ENCODE measurements at regions not wholly inside any gene's neighbourhood (a gene's known extent, or its start where the extent isn't known, plus 50 kb on each side); places are given as distances from the start of the nearest gene placed in this dataset.

DNA sequence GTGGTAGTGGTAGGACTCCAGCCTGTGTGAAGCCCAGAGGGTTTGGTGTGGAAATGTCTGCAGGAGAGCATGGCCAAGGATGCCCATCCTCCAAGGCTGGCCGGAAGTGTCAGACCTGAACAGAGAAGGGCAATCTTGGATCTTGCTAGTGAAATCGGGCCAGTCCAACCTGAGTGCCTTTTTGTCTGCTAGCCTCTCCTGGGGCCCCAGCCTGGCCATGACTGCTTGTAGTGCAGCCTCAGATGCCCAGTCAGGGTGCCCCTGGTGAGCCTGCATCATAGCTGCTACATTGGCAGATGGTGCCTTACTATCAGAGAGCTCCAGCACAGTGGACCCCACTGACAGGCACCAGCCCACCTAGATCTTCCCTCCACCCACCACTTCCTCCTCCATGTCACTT lies 99.3 kb upstream of the PCDH18 start (continued):
- TF ChIP-seq, protein P1, sequence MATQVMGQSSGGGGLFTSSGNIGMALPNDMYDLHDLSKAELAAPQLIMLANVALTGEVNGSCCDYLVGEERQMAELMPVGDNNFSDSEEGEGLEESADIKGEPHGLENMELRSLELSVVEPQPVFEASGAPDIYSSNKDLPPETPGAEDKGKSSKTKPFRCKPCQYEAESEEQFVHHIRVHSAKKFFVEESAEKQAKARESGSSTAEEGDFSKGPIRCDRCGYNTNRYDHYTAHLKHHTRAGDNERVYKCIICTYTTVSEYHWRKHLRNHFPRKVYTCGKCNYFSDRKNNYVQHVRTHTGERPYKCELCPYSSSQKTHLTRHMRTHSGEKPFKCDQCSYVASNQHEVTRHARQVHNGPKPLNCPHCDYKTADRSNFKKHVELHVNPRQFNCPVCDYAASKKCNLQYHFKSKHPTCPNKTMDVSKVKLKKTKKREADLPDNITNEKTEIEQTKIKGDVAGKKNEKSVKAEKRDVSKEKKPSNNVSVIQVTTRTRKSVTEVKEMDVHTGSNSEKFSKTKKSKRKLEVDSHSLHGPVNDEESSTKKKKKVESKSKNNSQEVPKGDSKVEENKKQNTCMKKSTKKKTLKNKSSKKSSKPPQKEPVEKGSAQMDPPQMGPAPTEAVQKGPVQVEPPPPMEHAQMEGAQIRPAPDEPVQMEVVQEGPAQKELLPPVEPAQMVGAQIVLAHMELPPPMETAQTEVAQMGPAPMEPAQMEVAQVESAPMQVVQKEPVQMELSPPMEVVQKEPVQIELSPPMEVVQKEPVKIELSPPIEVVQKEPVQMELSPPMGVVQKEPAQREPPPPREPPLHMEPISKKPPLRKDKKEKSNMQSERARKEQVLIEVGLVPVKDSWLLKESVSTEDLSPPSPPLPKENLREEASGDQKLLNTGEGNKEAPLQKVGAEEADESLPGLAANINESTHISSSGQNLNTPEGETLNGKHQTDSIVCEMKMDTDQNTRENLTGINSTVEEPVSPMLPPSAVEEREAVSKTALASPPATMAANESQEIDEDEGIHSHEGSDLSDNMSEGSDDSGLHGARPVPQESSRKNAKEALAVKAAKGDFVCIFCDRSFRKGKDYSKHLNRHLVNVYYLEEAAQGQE (IDR thresholded peaks at IDR 0.05; ENCODE audit: unreplicated experiment): no peak
- no peak for TF ChIP-seq EZH2phosphoT487 (IDR thresholded peaks at IDR 0.05; ENCODE audit: unreplicated experiment)
- no peak for TF ChIP-seq EZH2 (IDR thresholded peaks at IDR 0.05; ENCODE audit: low read depth, unreplicated experiment)
- TF ChIP-seq ZNF114 (CRISPR knock-in tag; IDR thresholded peaks at IDR 0.05): no peak
- TF ChIP-seq, protein P2, sequence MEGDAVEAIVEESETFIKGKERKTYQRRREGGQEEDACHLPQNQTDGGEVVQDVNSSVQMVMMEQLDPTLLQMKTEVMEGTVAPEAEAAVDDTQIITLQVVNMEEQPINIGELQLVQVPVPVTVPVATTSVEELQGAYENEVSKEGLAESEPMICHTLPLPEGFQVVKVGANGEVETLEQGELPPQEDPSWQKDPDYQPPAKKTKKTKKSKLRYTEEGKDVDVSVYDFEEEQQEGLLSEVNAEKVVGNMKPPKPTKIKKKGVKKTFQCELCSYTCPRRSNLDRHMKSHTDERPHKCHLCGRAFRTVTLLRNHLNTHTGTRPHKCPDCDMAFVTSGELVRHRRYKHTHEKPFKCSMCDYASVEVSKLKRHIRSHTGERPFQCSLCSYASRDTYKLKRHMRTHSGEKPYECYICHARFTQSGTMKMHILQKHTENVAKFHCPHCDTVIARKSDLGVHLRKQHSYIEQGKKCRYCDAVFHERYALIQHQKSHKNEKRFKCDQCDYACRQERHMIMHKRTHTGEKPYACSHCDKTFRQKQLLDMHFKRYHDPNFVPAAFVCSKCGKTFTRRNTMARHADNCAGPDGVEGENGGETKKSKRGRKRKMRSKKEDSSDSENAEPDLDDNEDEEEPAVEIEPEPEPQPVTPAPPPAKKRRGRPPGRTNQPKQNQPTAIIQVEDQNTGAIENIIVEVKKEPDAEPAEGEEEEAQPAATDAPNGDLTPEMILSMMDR (conservative IDR thresholded peaks at IDR 0.05; ENCODE audit: low read depth in 2 of 2): no peak
- no peak for TF ChIP-seq NANOG (IDR thresholded peaks at IDR 0.05; ENCODE audit: borderline replicate concordance)
- no peak for TF ChIP-seq STAT1 (IDR thresholded peaks at IDR 0.05; ENCODE audit: unreplicated experiment)

DNA sequence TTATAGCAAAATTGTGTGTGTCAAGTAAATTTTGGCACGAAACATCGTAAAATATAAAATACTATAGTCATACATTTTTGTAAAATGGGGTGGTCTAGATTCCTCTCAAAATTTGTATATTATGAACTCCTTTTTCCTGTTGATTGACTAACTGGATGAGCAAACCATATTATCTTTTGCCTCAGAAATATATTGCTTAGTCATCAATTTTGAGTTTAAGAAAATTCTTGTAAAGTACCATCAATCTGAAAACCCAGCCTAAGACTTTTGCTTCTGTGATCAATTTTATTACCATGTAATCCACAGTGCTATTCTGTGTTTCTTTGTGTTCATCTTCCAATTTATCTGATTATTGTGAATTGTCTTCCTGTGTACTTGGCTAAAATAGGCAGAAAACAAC lies 98.0 kb upstream of the PCDH18 start:
- no peaks in the 10 kb centered on the region for H3K36me3 ChIP-seq (ENCODE audit: insufficient read depth)
- H3F3A ChIP-seq (replicated peaks; ENCODE audit: low read depth): no peaks in the 10 kb centered on the region
- no peaks in the 10 kb centered on the region for H3K9me3 Mint-ChIP-seq
- H3K4me2 ChIP-seq: no peak overlapping the region
- no peak overlapping the region for H3K27ac Mint-ChIP-seq
- H3K27me3 Mint-ChIP-seq (ENCODE audit: insufficient read depth, low read depth, poor library complexity): peaks cover 2% of the 10 kb centered on the region
- no peak for DNase-seq (ENCODE audit: low spot score)
- H3K4me3 Mint-ChIP-seq: no peak overlapping the region
- no peaks in the 10 kb centered on the region for H3K27me3 ChIP-seq (ENCODE audit: insufficient read depth)
- no peak overlapping the region for H2AFZ ChIP-seq
- H3K4me3 ChIP-seq: no peak overlapping the region
- peaks cover 3% of the 10 kb centered on the region; the same call in 2 of the 3 replicates for H3K4me1 Mint-ChIP-seq
- no peaks in the 10 kb centered on the region for H4K20me1 ChIP-seq (replicated peaks; ENCODE audit: insufficient read depth)
- no peaks in the 10 kb centered on the region for H3K9me2 ChIP-seq (ENCODE audit: insufficient read depth)
- H3K36me3 Mint-ChIP-seq (ENCODE audit: low read depth): no peaks in the 10 kb centered on the region
- no peak overlapping the region for H3K27ac ChIP-seq (ENCODE audit: low read depth)
- H3K4me1 ChIP-seq (ENCODE audit: insufficient read depth): 0 out of 2 replicates have a peak, but pooled peaks cover under 1% of the 10 kb centered on the region
- ATAC-seq: no peak
- H3K79me2 ChIP-seq (replicated peaks; ENCODE audit: insufficient read depth): no peaks in the 10 kb centered on the region
- TF ChIP-seq, protein P3, sequence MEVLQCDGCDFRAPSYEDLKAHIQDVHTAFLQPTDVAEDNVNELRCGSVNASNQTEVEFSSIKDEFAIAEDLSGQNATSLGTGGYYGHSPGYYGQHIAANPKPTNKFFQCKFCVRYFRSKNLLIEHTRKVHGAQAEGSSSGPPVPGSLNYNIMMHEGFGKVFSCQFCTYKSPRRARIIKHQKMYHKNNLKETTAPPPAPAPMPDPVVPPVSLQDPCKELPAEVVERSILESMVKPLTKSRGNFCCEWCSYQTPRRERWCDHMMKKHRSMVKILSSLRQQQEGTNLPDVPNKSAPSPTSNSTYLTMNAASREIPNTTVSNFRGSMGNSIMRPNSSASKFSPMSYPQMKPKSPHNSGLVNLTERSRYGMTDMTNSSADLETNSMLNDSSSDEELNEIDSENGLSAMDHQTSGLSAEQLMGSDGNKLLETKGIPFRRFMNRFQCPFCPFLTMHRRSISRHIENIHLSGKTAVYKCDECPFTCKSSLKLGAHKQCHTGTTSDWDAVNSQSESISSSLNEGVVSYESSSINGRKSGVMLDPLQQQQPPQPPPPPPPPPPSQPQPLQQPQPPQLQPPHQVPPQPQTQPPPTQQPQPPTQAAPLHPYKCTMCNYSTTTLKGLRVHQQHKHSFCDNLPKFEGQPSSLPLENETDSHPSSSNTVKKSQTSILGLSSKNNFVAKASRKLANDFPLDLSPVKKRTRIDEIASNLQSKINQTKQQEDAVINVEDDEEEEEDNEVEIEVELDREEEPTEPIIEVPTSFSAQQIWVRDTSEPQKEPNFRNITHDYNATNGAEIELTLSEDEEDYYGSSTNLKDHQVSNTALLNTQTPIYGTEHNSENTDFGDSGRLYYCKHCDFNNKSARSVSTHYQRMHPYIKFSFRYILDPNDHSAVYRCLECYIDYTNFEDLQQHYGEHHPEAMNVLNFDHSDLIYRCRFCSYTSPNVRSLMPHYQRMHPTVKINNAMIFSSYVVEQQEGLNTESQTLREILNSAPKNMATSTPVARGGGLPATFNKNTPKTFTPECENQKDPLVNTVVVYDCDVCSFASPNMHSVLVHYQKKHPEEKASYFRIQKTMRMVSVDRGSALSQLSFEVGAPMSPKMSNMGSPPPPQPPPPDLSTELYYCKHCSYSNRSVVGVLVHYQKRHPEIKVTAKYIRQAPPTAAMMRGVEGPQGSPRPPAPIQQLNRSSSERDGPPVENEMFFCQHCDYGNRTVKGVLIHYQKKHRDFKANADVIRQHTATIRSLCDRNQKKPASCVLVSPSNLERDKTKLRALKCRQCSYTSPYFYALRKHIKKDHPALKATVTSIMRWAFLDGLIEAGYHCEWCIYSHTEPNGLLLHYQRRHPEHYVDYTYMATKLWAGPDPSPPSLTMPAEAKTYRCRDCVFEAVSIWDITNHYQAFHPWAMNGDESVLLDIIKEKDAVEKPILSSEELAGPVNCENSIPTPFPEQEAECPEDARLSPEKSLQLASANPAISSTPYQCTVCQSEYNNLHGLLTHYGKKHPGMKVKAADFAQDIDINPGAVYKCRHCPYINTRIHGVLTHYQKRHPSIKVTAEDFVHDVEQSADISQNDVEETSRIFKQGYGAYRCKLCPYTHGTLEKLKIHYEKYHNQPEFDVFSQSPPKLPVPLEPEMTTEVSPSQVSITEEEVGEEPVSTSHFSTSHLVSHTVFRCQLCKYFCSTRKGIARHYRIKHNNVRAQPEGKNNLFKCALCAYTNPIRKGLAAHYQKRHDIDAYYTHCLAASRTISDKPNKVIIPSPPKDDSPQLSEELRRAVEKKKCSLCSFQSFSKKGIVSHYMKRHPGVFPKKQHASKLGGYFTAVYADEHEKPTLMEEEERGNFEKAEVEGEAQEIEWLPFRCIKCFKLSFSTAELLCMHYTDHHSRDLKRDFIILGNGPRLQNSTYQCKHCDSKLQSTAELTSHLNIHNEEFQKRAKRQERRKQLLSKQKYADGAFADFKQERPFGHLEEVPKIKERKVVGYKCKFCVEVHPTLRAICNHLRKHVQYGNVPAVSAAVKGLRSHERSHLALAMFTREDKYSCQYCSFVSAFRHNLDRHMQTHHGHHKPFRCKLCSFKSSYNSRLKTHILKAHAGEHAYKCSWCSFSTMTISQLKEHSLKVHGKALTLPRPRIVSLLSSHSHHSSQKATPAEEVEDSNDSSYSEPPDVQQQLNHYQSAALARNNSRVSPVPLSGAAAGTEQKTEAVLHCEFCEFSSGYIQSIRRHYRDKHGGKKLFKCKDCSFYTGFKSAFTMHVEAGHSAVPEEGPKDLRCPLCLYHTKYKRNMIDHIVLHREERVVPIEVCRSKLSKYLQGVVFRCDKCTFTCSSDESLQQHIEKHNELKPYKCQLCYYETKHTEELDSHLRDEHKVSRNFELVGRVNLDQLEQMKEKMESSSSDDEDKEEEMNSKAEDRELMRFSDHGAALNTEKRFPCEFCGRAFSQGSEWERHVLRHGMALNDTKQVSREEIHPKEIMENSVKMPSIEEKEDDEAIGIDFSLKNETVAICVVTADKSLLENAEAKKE (CRISPR knock-in tag; IDR thresholded peaks at IDR 0.05): no peak
- no peak for TF ChIP-seq STAT1 (IDR thresholded peaks at IDR 0.05; ENCODE audit: unreplicated experiment)
- TF ChIP-seq ZNF114 (CRISPR knock-in tag; IDR thresholded peaks at IDR 0.05): no peak
- no peak for TF ChIP-seq EZH2 (IDR thresholded peaks at IDR 0.05; ENCODE audit: low read depth, unreplicated experiment)
- TF ChIP-seq, protein P2 (conservative IDR thresholded peaks at IDR 0.05; ENCODE audit: low read depth in 2 of 2): no peak
- no peak for TF ChIP-seq ZNF331 (CRISPR knock-in tag; IDR thresholded peaks at IDR 0.05; ENCODE audit: low read depth)
